Body of pancreas (tissue), 4 donors: ENCODE measurements at regions not wholly inside any gene's neighbourhood (a gene's known extent, or its start where the extent isn't known, plus 50 kb on each side); places are given as distances from the start of the nearest gene placed in this dataset.

Source experiments
- CTCF ChIP-seq, 7 experiments: fragments of 450-650 bp in 4 of 7; fragments of 200-600 bp in 3 of 7; sonication (generic) in 3 of 7; IDR thresholded peaks; one replicate each; pipeline ENCODE4 v1.5.1; 2016 to 2019; ENCODE audit warnings: antibody characterized with exemption in 7 of 7
- POLR2A ChIP-seq, 3 donors: fragments of 450-650 bp; IDR thresholded peaks; one replicate each; pipeline ENCODE4 v1.6.1; 2016; ENCODE audit warnings: antibody characterized with exemption in 3 of 3, mild to moderate bottlenecking in 2 of 3

- TF ChIP-seq POLR2A (IDR thresholded peaks at IDR 0.05): no peak
- no peak for TF ChIP-seq CTCF (IDR thresholded peaks at IDR 0.05)
Observed at GRCh38 chr10:118497227-118497626, 98.2 kb downstream of the PRLHR start.
